GM19438 (cell line): ENCODE measurements at regions not wholly inside any gene's neighbourhood (a gene's known extent, or its start where the extent isn't known, plus 50 kb on each side); places are given as distances from the start of the nearest gene placed in this dataset.
"Not testable (repeated sequence)": the region's sequence is repeated elsewhere in the genome, so short reads cannot be mapped to it uniquely, and the experiment has no call there.

Source experiments
- ATAC-seq: cut with Tn5 transposase; IDR thresholded peaks from one replicate; pipeline ENCODE4 v1.9.1; 2021; ENCODE audit warnings: low read depth; ENCODE audit not compliant: unreplicated experiment

GRCh38 chr7:138308136-138308535, 151.9 kb upstream of the TRIM24 start:
- no peak for ATAC-seq

- ATAC-seq = no peak
These were observed 150.9 kb upstream of the TRIM24 start for GRCh38 chr7:138309186-138309585.

GRCh38 chr7:138313829-138314178, 146.3 kb upstream of the TRIM24 start:
- ATAC-seq = no peak

- ATAC-seq = peak; percentile 94
These were observed 143.5 kb upstream of the TRIM24 start for GRCh38 chr7:138316421-138317043.

- ATAC-seq = no peak
These were observed 142.9 kb upstream of the TRIM24 start for GRCh38 chr7:138317044-138317596.

- no peak for ATAC-seq
These were observed 135.1 kb upstream of the TRIM24 start for GRCh38 chr7:138324941-138325340.

GRCh38 chr7:138325434-138325833, 134.6 kb upstream of the TRIM24 start:
- ATAC-seq = no peak

GRCh38 chr7:138328215-138328614, 131.8 kb upstream of the TRIM24 start:
- no peak for ATAC-seq

GRCh38 chr7:138332850-138333249, 127.2 kb upstream of the TRIM24 start:
- not testable (repeated sequence) for ATAC-seq

- no peak for ATAC-seq
These were observed 121.7 kb upstream of the TRIM24 start for GRCh38 chr7:138338361-138338760.

GRCh38 chr7:138339229-138339628, 120.8 kb upstream of the TRIM24 start:
- not testable (repeated sequence) for ATAC-seq

- ATAC-seq = no peak
These were observed 117.1 kb upstream of the TRIM24 start for GRCh38 chr7:138342990-138343389.

- ATAC-seq = no peak
These were observed 114.5 kb upstream of the TRIM24 start for GRCh38 chr7:138345567-138345966.

GRCh38 chr7:138346975-138347374, 113.1 kb upstream of the TRIM24 start:
- ATAC-seq = no peak

GRCh38 chr7:138349841-138350700, 110.0 kb upstream of the TRIM24 start:
- no peak for ATAC-seq

GRCh38 chr7:138350701-138351357, 109.2 kb upstream of the TRIM24 start:
- ATAC-seq = no peak

- no peak for ATAC-seq
These were observed 107.2 kb upstream of the TRIM24 start for GRCh38 chr7:138352570-138353461.

GRCh38 chr7:138354066-138354465, 106.0 kb upstream of the TRIM24 start:
- no peak for ATAC-seq

GRCh38 chr7:138355254-138355653, 104.8 kb upstream of the TRIM24 start:
- no peak for ATAC-seq

- no peak for ATAC-seq
These were observed 101.2 kb upstream of the TRIM24 start for GRCh38 chr7:138358850-138359341.
